H1 (cell line): ENCODE measurements at regions not wholly inside any gene's neighbourhood (a gene's known extent, or its start where the extent isn't known, plus 50 kb on each side); places are given as distances from the start of the nearest gene placed in this dataset.

Experiments used
- CTCF ChIA-PET: fragments of 300-600 bp; sonication (Branson Sonifier 250); formaldehyde crosslinking; loops from one replicate; lab custom pipeline; 2021; ENCODE audit not compliant: partially characterized antibody; lab: Charles Lee
- POLR2A ChIA-PET: fragments of 300-600 bp; sonication (Branson Sonifier 250); formaldehyde crosslinking; loops from one replicate; lab custom pipeline; 2021; ENCODE audit warnings: inconsistent platforms; ENCODE audit not compliant: partially characterized antibody; lab: Charles Lee
- DNase-seq, 2 experiments: peaks; one replicate each; pipeline versions ENCODE4 v3.0.0 to v3.0.0-alpha.2; 2010 to 2022; ENCODE audit warnings: low spot score in 2 of 2, low read depth in 1 of 2, mixed read lengths in 1 of 2
- FAIRE-seq: peaks from 2 replicates; lab custom pipeline; 2011; peaks lifted over from hg19 to GRCh38; lab: Jason Lieb, UNC
- H2AFZ ChIP-seq: 2 replicates; pipeline ENCODE4 v1.8.1; 2012; ENCODE audit warnings: low read length, inconsistent platforms
- H2AK5ac ChIP-seq: 2 replicates; pipeline ENCODE4 v1.6.1; 2013; ENCODE audit warnings: low read depth, low read length
- H2BK120ac ChIP-seq: replicated peaks from 2 replicates; pipeline ENCODE3; 2013; ENCODE audit warnings: low read depth, low read length, inconsistent platforms
- H2BK12ac ChIP-seq: 2 replicates; pipeline ENCODE4 v1.6.1; 2013; ENCODE audit warnings: low read depth, low read length
- H2BK15ac ChIP-seq: 2 replicates; pipeline ENCODE4 v1.6.1; 2013; ENCODE audit warnings: low read length
- H2BK20ac ChIP-seq: 2 replicates; pipeline ENCODE4 v1.6.1; 2013; ENCODE audit warnings: low read length
- H2BK5ac ChIP-seq: 2 replicates; pipeline ENCODE4 v1.6.1; 2013; ENCODE audit warnings: low read depth, low read length
- H3K14ac ChIP-seq: 2 replicates; pipeline ENCODE4 v1.6.1; 2013; ENCODE audit warnings: inconsistent platforms; ENCODE audit not compliant: insufficient read length
- H3K18ac ChIP-seq: 2 replicates; pipeline ENCODE4 v1.6.1; 2013; ENCODE audit warnings: low read length; ENCODE audit errors: extremely low read depth
- H3K23ac ChIP-seq: 2 replicates; pipeline ENCODE4 v1.6.1; 2013; ENCODE audit warnings: inconsistent platforms; ENCODE audit not compliant: insufficient read length
- H3K23me2 ChIP-seq: 2 replicates; pipeline ENCODE4 v1.6.1; 2013; ENCODE audit warnings: low read depth, low read length
- H3K27ac ChIP-seq: 2 replicates; pipeline ENCODE4 v1.6.1; 2011; ENCODE audit warnings: low read depth, low read length, inconsistent platforms
- H3K27me3 ChIP-seq, 4 experiments: replicated peaks in 1 of 4; 1 replicate in 1 of 4; 2 replicates in 3 of 4; pipeline versions ENCODE4 v1.6.1 to v1.8.1; 2011 to 2013; ENCODE audit warnings: low read length in 3 of 4, mild to moderate bottlenecking in 3 of 4, inconsistent platforms in 2 of 4, mixed read lengths in 2 of 4, moderate library complexity in 1 of 4; ENCODE audit not compliant: control insufficient read depth in 3 of 4, insufficient read depth in 3 of 4; ENCODE audit errors: extremely low read depth in 1 of 4
- H3K36me3 ChIP-seq, 4 experiments: 2 replicates each; pipeline versions ENCODE4 v1.6.1 to v1.8.1; 2011 to 2013; ENCODE audit warnings: mild to moderate bottlenecking in 4 of 4, low read length in 3 of 4, moderate library complexity in 2 of 4, control low read depth in 1 of 4, inconsistent platforms in 1 of 4; ENCODE audit not compliant: insufficient read depth in 4 of 4, control insufficient read depth in 2 of 4
- H3K4ac ChIP-seq: replicated peaks from 2 replicates; pipeline ENCODE3; 2013; ENCODE audit warnings: low read length, low read depth, mixed read lengths, inconsistent platforms; ENCODE audit not compliant: insufficient read length
- H3K4me1 ChIP-seq, 4 experiments: replicated peaks in 1 of 4; 1 replicate in 1 of 4; 2 replicates in 3 of 4; pipeline versions ENCODE4 v1.6.1 to v1.8.1; 2011 to 2013; ENCODE audit warnings: low read length in 3 of 4, inconsistent platforms in 2 of 4, mixed read lengths in 1 of 4; ENCODE audit not compliant: insufficient read depth in 4 of 4, control insufficient read depth in 3 of 4
- H3K4me2 ChIP-seq, 2 experiments: 2 replicates each; pipeline versions ENCODE4 v1.6.1 to v1.8.1; 2011 to 2013; ENCODE audit warnings: low read depth in 2 of 2, low read length in 2 of 2, control low read depth in 1 of 2, inconsistent platforms in 1 of 2, mild to moderate bottlenecking in 1 of 2; ENCODE audit not compliant: insufficient read depth in 1 of 2
- H3K4me3 ChIP-seq, 4 experiments: fragments of 200-600, 300-600 bp in 1 of 4; sonication (generic), shearing (Covaris generic), sonication (Bioruptor Twin) in 1 of 4; 2 replicates each; pipeline versions ENCODE4 v1.5.1 to v1.8.1; 2011 to 2016; ENCODE audit warnings: low read length in 4 of 4, low read depth in 3 of 4, control low read depth in 2 of 4, inconsistent platforms in 2 of 4, mild to moderate bottlenecking in 2 of 4, mixed read lengths in 1 of 4, moderate library complexity in 1 of 4; ENCODE audit not compliant: insufficient read depth in 2 of 4; ENCODE audit errors: extremely low read depth in 1 of 4
- H3K56ac ChIP-seq: replicated peaks from 2 replicates; pipeline ENCODE3; 2013; ENCODE audit warnings: low read depth, mild to moderate bottlenecking, mixed read lengths, low read length, inconsistent platforms; ENCODE audit not compliant: insufficient read length
- H3K79me1 ChIP-seq: 2 replicates; pipeline ENCODE4 v1.6.1; 2013; ENCODE audit warnings: low read depth, low read length, control low read depth
- H3K79me2 ChIP-seq, 2 experiments: 2 replicates each; pipeline versions ENCODE4 v1.6.1 to v1.8.1; 2012 to 2013; ENCODE audit warnings: low read length in 2 of 2, mild to moderate bottlenecking in 2 of 2, inconsistent platforms in 1 of 2; ENCODE audit not compliant: insufficient read depth in 2 of 2, control insufficient read depth in 1 of 2
- H3K9ac ChIP-seq, 4 experiments: replicated peaks in 1 of 4; 1 replicate in 1 of 4; 2 replicates in 3 of 4; pipeline versions ENCODE4 v1.6.1 to v1.8.1; 2011 to 2013; ENCODE audit warnings: low read depth in 3 of 4, low read length in 3 of 4, control low read depth in 2 of 4, mild to moderate bottlenecking in 2 of 4, moderate library complexity in 2 of 4, inconsistent platforms in 1 of 4; ENCODE audit errors: extremely low read depth in 1 of 4
- H3K9me3 ChIP-seq, 2 experiments: 2 replicates each; pipeline versions ENCODE4 v1.6.1 to v1.8.1; 2012 to 2013; ENCODE audit warnings: mild to moderate bottlenecking in 2 of 2, moderate library complexity in 2 of 2, control low read depth in 1 of 2, inconsistent platforms in 1 of 2, low read depth in 1 of 2, low read length in 1 of 2, mixed read lengths in 1 of 2; ENCODE audit not compliant: insufficient read depth in 2 of 2
- H4K20me1 ChIP-seq, 2 experiments: replicated peaks in 1 of 2; 2 replicates each; pipeline versions ENCODE3 to v1.8.1; 2011 to 2013; ENCODE audit warnings: inconsistent platforms in 2 of 2, low read length in 2 of 2, mild to moderate bottlenecking in 1 of 2; ENCODE audit not compliant: insufficient read depth in 2 of 2, control insufficient read depth in 1 of 2
- H4K5ac ChIP-seq: 2 replicates; pipeline ENCODE4 v1.6.1; 2013; ENCODE audit warnings: low read length, low read depth, mixed read lengths, inconsistent platforms; ENCODE audit not compliant: insufficient read length
- H4K8ac ChIP-seq: 2 replicates; pipeline ENCODE4 v1.8.0; 2013; ENCODE audit warnings: mild to moderate bottlenecking, moderate library complexity, low read length, inconsistent platforms; ENCODE audit not compliant: insufficient read depth; ENCODE audit errors: extremely low read depth
- H4K91ac ChIP-seq: replicated peaks from 2 replicates; pipeline ENCODE3; 2013; ENCODE audit warnings: low read length, mixed read lengths, inconsistent platforms; ENCODE audit not compliant: insufficient read length
- GABPA ChIP-seq: IDR thresholded peaks from 2 replicates; pipeline ENCODE4 v1.6.1; 2011; ENCODE audit warnings: mild to moderate bottlenecking, low read length, moderate library complexity, borderline replicate concordance; ENCODE audit not compliant: insufficient read depth
- GTF2F1 ChIP-seq: IDR thresholded peaks from 2 replicates; pipeline ENCODE4 v1.6.1; 2012; ENCODE audit warnings: low read depth, low read length, improper control_type of control experiment, borderline replicate concordance
- KDM1A ChIP-seq: fragments of 200-600, 300-600 bp; sonication (generic); IDR thresholded peaks from 2 replicates; pipeline ENCODE4 v1.7.1; 2016; ENCODE audit warnings: mild to moderate bottlenecking, low read length, borderline replicate concordance
- RNF2 ChIP-seq: fragments of 200-900, 300-1000 bp; sonication (generic); IDR thresholded peaks from 2 replicates; pipeline ENCODE4 v1.7.1; 2016; ENCODE audit warnings: borderline replicate concordance, low read depth, mild to moderate bottlenecking, antibody characterized with exemption, low read length; ENCODE audit not compliant: poor library complexity, severe bottlenecking; ENCODE audit errors: missing control alignments
- WGBS, 2 experiments: shearing (Covaris generic) in 1 of 2; methylation state at CpG; one replicate each; pipeline versions ENCODE4 v1.1.6 to v1.1.7; 2013 to 2015; ENCODE audit warnings: low lambda C conversion rate in 2 of 2, mixed read lengths in 2 of 2, inconsistent platforms in 1 of 2, low coverage in 1 of 2, missing lambda C conversion rate in 1 of 2; ENCODE audit not compliant: insufficient replicate concordance in 2 of 2, insufficient coverage in 1 of 2, insufficient read length in 1 of 2; ENCODE audit errors: extremely low coverage in 1 of 2, missing lambda C conversion rate in 1 of 2; 5-methylcytosine and 5-hydroxymethylcytosine counted together
- TF ChIP-seq, protein P1 (sequence below): IDR thresholded peaks from 2 replicates; pipeline ENCODE4 v1.6.1; 2012; ENCODE audit warnings: inconsistent platforms

DNA sequence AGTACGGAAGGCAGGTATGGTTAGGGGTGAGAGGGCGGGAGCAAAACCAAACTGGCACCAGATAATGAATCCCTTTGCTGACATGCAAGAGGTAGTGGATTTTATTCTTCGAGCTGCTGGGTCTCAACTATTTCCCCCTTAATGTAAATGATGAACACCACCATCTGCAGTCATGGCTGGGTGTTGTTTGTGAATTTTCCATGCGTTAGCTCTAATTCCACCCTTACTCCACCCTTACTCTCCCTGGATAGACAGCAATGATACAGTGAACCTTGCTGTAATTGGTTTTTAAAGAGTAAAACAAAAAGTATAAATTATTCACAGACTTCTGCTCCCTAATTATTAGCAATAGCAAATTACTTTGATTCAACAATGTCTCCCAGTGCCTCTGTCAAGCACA, 74.5 kb upstream of the PDE1C start:
- Histone ChIP-seq H3K4me1 (no peaks in the 10 kb centered on the region), H2AFZ (no peak overlapping the region), H3K23me2 (no peaks in the 10 kb centered on the region), H2BK15ac (no peak overlapping the region), H3K9ac (no peak overlapping the region), H2BK20ac (no peak overlapping the region), H2BK5ac (no peak overlapping the region), H2BK12ac (no peak overlapping the region), H2AK5ac (no peak overlapping the region), H3K23ac (no peak overlapping the region), H3K79me1 (no peaks in the 10 kb centered on the region), H3K27ac (no peak overlapping the region), H3K9me3 (peaks cover 0 to 3% of the 10 kb centered on the region in 2 experiments; a peak in 1 of 4 replicates), H3K27me3 (no peaks in the 10 kb centered on the region), H3K36me3 (no peaks in the 10 kb centered on the region), H3K4me3 (no peak overlapping the region), H3K4ac (no peak overlapping the region), H4K5ac (no peak overlapping the region), H3K79me2 (no peaks in the 10 kb centered on the region), H3K56ac (no peak overlapping the region), H4K20me1 (no peaks in the 10 kb centered on the region), H2BK120ac (no peak overlapping the region), H3K18ac (no peak overlapping the region), H3K4me2 (no peak overlapping the region), H3K14ac (no peak overlapping the region), H4K91ac (no peak overlapping the region), H4K8ac (no peak overlapping the region)
- CTCF ChIA-PET, result no interaction called here
- no peak for DNase-seq
- POLR2A ChIA-PET, result no interaction called here
- WGBS, 2 experiments, result 97% methylated on average over 4 of the region's 4 CpGs; no CpG with 5 or more reads in 1 of the 2 experiments
- FAIRE-seq, result no peak
- TF ChIP-seq GABPA (no peak), GTF2F1 (no peak), RNF2 (no peak), KDM1A (no peak)
- TF ChIP-seq, protein P1, sequence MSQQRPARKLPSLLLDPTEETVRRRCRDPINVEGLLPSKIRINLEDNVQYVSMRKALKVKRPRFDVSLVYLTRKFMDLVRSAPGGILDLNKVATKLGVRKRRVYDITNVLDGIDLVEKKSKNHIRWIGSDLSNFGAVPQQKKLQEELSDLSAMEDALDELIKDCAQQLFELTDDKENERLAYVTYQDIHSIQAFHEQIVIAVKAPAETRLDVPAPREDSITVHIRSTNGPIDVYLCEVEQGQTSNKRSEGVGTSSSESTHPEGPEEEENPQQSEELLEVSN, result no peak
